ENCODE measurements at regions not wholly inside any gene's neighbourhood (a gene's known extent, or its start where the extent isn't known, plus 50 kb on each side); places are given as distances from the start of the nearest gene placed in this dataset.

DNA sequence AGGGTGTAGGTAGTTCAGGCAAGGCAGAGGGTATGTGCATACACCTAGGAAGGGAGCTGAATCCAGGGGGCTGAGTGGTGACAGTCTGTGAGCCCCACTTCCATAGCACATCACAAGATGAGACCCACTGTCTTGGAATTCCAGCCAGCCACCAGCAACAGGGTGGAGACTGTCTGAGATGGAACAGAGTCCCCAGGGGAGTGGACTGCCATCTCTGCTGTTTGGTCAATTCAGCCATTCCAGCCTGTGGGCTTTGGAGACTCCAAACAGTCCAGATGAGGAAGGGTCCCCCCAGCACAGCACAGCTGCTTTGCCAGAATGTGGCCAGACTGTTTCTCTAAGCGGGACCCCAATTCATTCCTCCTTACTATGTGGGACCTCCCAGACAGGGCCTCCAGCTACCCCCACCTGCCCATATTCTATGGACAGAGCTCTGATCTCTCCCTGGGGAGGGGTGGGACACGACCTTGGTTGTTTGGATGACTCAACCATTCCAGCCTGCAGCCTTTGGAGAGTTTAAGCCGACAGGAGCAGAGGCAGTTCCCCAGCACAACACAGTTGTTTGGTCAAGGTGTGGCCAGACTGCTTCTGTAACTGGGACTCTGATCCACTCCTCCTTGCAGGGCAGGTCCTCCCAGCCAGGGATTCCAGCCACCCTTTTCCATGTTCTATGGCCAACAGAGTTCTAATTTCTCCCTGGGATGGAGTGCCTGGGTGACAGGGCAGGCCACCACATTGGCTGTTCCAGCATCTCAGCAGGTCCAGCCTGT lies 178.0 kb downstream of the RND3 start:
- Histone ChIP-seq H3K9me3 (ENCODE audit: control insufficient read depth in 1 of 2, insufficient read depth in 1 of 2, low read length in 2 of 2) (peaks cover 0 to 6% of the 10 kb centered on the region in 2 experiments), H3K27ac (ENCODE audit: low read depth in 1 of 2, low read length in 2 of 2) (no peak overlapping the region), H3K27me3 (ENCODE audit: control insufficient read depth in 1 of 2, insufficient read depth in 2 of 2, low read length in 2 of 2) (no peaks in the 10 kb centered on the region), H3K4me1 (ENCODE audit: insufficient read depth, low read length) (no peaks in the 10 kb centered on the region), H3K4me3 (ENCODE audit: low read length) (no peak overlapping the region), H3K36me3 (ENCODE audit: insufficient read depth, low read length) (no peaks in the 10 kb centered on the region)
- TF ChIP-seq, protein P1, sequence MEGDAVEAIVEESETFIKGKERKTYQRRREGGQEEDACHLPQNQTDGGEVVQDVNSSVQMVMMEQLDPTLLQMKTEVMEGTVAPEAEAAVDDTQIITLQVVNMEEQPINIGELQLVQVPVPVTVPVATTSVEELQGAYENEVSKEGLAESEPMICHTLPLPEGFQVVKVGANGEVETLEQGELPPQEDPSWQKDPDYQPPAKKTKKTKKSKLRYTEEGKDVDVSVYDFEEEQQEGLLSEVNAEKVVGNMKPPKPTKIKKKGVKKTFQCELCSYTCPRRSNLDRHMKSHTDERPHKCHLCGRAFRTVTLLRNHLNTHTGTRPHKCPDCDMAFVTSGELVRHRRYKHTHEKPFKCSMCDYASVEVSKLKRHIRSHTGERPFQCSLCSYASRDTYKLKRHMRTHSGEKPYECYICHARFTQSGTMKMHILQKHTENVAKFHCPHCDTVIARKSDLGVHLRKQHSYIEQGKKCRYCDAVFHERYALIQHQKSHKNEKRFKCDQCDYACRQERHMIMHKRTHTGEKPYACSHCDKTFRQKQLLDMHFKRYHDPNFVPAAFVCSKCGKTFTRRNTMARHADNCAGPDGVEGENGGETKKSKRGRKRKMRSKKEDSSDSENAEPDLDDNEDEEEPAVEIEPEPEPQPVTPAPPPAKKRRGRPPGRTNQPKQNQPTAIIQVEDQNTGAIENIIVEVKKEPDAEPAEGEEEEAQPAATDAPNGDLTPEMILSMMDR (IDR thresholded peaks at IDR 0.05): no peak
- Mint-ChIP-seq H3K9me3 (peaks cover 15% of the 10 kb centered on the region), H3K36me3 (ENCODE audit: low read depth) (no peaks in the 10 kb centered on the region), H3K27ac (no peak overlapping the region), H3K4me3 (no peak overlapping the region), H3K27me3 (no peaks in the 10 kb centered on the region), H3K4me1 (ENCODE audit: low read depth) (no peaks in the 10 kb centered on the region)
- intact Hi-C loops (cut with DNase I, micrococcal nuclease): no loop called here
- CTCF ChIA-PET: no interaction called here
- POLR2A ChIA-PET: interaction anchor here (0.7 kb wide), 1 partner anchor 1346 kb away, joined by 3 read pairs; no protein-coding TSS in a partner anchor
- no peak for ATAC-seq (ENCODE audit: poor library complexity)
- no peak for DNase-seq

DNA sequence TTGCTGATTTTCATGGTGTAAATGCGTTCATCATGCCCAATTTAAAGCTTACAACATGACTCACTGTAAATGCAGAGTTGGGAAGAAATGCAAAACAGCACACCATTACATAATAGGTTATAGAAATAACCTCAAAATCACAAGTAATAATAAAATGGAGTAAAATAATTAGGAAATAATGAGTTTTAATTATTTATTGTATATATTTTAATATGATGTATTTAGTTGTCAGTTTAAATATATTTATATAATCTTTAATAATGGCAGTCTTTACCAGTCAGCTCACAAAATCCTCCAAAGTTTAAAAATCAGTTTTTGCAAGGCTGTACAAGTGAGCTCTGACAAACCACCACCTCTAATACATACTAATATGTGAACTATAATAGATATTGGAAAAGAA lies 180.2 kb downstream of the RND3 start:
- peaks cover 4% of the 10 kb centered on the region for H3K9me3 Mint-ChIP-seq
- no peaks in the 10 kb centered on the region for H3K4me1 ChIP-seq (ENCODE audit: insufficient read depth, low read length)
- H3K36me3 ChIP-seq (ENCODE audit: insufficient read depth, low read length): no peaks in the 10 kb centered on the region
- TF ChIP-seq, protein P1 (IDR thresholded peaks at IDR 0.05): no peak
- H3K27ac ChIP-seq (ENCODE audit: low read depth in 1 of 2, low read length in 2 of 2): no peak overlapping the region
- ChIA-PET POLR2A (no interaction called here), CTCF (no interaction called here)
- DNase-seq: no peak
- peaks cover 0 to 6% of the 10 kb centered on the region in 2 experiments for H3K9me3 ChIP-seq (ENCODE audit: control insufficient read depth in 1 of 2, insufficient read depth in 1 of 2, low read length in 2 of 2)
- H3K4me1 Mint-ChIP-seq (ENCODE audit: low read depth): no peaks in the 10 kb centered on the region
- H3K27me3 Mint-ChIP-seq: no peaks in the 10 kb centered on the region
- H3K27me3 ChIP-seq (ENCODE audit: control insufficient read depth in 1 of 2, insufficient read depth in 2 of 2, low read length in 2 of 2): no peaks in the 10 kb centered on the region
- no peak overlapping the region for H3K4me3 Mint-ChIP-seq
- no peak overlapping the region for H3K4me3 ChIP-seq (ENCODE audit: low read length)
- ATAC-seq (ENCODE audit: poor library complexity): no peak
- no peaks in the 10 kb centered on the region for H3K36me3 Mint-ChIP-seq (ENCODE audit: low read depth)
- no peak overlapping the region for H3K27ac Mint-ChIP-seq
- intact Hi-C loops (cut with DNase I, micrococcal nuclease): no loop called here

DNA sequence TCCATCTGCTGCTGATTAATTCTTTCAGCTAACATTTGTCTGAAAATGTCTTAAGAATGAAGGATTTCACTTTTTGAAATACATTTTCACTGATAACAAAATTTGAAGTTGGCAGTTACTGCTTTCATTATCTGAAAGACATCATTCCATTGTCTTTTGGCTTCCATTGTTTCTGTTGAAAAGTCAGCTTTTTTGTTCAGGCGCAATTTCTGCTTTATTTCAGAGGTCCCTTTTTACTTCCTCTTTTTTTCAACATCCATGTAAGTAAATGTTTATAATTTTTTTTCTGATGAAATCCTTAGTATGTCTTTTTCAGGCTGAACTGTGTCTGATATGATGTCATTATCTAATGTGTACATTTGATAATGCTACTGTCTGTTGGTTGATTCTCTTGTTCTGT lies 184.2 kb downstream of the RND3 start:
- H3K4me3 ChIP-seq (ENCODE audit: low read length): no peak overlapping the region
- H3K9me3 Mint-ChIP-seq: no peaks in the 10 kb centered on the region
- no peak for DNase-seq
- no peak overlapping the region for H3K27ac Mint-ChIP-seq
- no peaks in the 10 kb centered on the region for H3K4me1 Mint-ChIP-seq (ENCODE audit: low read depth)
- no peak overlapping the region for H3K27ac ChIP-seq (ENCODE audit: low read depth in 1 of 2, low read length in 2 of 2)
- no peak for ATAC-seq (ENCODE audit: poor library complexity)
- H3K27me3 ChIP-seq (ENCODE audit: control insufficient read depth in 1 of 2, insufficient read depth in 2 of 2, low read length in 2 of 2): no peaks in the 10 kb centered on the region
- H3K4me3 Mint-ChIP-seq: no peak overlapping the region
- H3K36me3 Mint-ChIP-seq (ENCODE audit: low read depth): no peaks in the 10 kb centered on the region
- TF ChIP-seq, protein P1 (IDR thresholded peaks at IDR 0.05): no peak
- intact Hi-C loops (cut with DNase I, micrococcal nuclease): no loop called here
- CTCF ChIA-PET: no interaction called here
- no peaks in the 10 kb centered on the region for H3K9me3 ChIP-seq (ENCODE audit: control insufficient read depth in 1 of 2, insufficient read depth in 1 of 2, low read length in 2 of 2)
- H3K36me3 ChIP-seq (ENCODE audit: insufficient read depth, low read length): no peaks in the 10 kb centered on the region
- H3K27me3 Mint-ChIP-seq: no peaks in the 10 kb centered on the region
- POLR2A ChIA-PET: no interaction called here
- H3K4me1 ChIP-seq (ENCODE audit: insufficient read depth, low read length): no peaks in the 10 kb centered on the region

All from CD4-positive, alpha-beta T cell (primary cell).